OCI-LY7 (cell line): ENCODE measurements at regions not wholly inside any gene's neighbourhood (a gene's known extent, or its start where the extent isn't known, plus 50 kb on each side); places are given as distances from the start of the nearest gene placed in this dataset.

Experiments
- BruUV-seq: library from RNA; stranded (reverse); fragments of 400-500 nt; replicated peaks from 2 replicates; lab custom pipeline; 2021; lab: Mats Ljungman, UMichigan
- CTCF ChIA-PET: fragments of 300-600 bp; sonication (Branson Sonifier 250); formaldehyde crosslinking; loops from one replicate; lab custom pipeline; 2022; ENCODE audit warnings: antibody characterized with exemption; ENCODE audit not compliant: unreplicated experiment; lab: Charles Lee
- POLR2A ChIA-PET: fragments of 300-600 bp; sonication (Branson Sonifier 250); formaldehyde crosslinking; loops from one replicate; lab custom pipeline; 2022; ENCODE audit warnings: antibody characterized with exemption; lab: Charles Lee
- DNase-seq: peaks from one replicate; pipeline ENCODE4 v3.0.0-alpha.2; 2015; ENCODE audit warnings: low spot score
- H2AFZ ChIP-seq: fragments of 200-600 bp; sonication (generic), shearing (Covaris generic); 2 replicates; pipeline ENCODE4 v1.6.1; 2014; ENCODE audit warnings: mild to moderate bottlenecking, antibody characterized with exemption, low read length, moderate library complexity
- H3K27ac ChIP-seq: fragments of 200-600 bp; sonication (generic); 2 replicates; pipeline ENCODE4 v1.5.1; 2014; ENCODE audit warnings: mixed run types, low read depth, mild to moderate bottlenecking, moderate library complexity, low read length, inconsistent platforms; ENCODE audit not compliant: poor library complexity, severe bottlenecking
- H3K36me3 ChIP-seq: fragments of 200-600 bp; sonication (generic); 2 replicates; pipeline ENCODE4 v1.6.1; 2014; ENCODE audit warnings: mild to moderate bottlenecking, antibody characterized with exemption, low read length, moderate library complexity, mixed read lengths; ENCODE audit not compliant: insufficient read depth
- H3K4me1 ChIP-seq: fragments of 200-600 bp; sonication (generic); 2 replicates; pipeline ENCODE4 v1.5.1; 2014; ENCODE audit warnings: mild to moderate bottlenecking, low read length; ENCODE audit not compliant: insufficient read depth, poor library complexity, severe bottlenecking
- H3K4me2 ChIP-seq: fragments of 200-600 bp; sonication (generic); 2 replicates; pipeline ENCODE4 v1.6.1; 2014; ENCODE audit warnings: mild to moderate bottlenecking, low read length
- H3K4me3 ChIP-seq: fragments of 200-600 bp; sonication (generic); 2 replicates; pipeline ENCODE4 v1.5.1; 2014; ENCODE audit warnings: mild to moderate bottlenecking, low read depth, low read length; ENCODE audit not compliant: poor library complexity, severe bottlenecking
- H3K79me2 ChIP-seq: fragments of 200-600 bp; sonication (generic); 2 replicates; pipeline ENCODE4 v1.6.1; 2016; ENCODE audit warnings: low read depth, mild to moderate bottlenecking, low read length, moderate library complexity, mixed read lengths; ENCODE audit not compliant: insufficient read depth
- H3K9me2 ChIP-seq: fragments of 200-600 bp; sonication (generic); 2 replicates; pipeline ENCODE4 v1.6.1; 2016; ENCODE audit warnings: mild to moderate bottlenecking, low read length, mixed read lengths; ENCODE audit not compliant: insufficient read depth
- H3K9me3 ChIP-seq: fragments of 200-600 bp; sonication (generic); 2 replicates; pipeline ENCODE4 v1.6.1; 2014; ENCODE audit warnings: mild to moderate bottlenecking, mixed run types, low read length, mixed read lengths
- H4K20me1 ChIP-seq: fragments of 200-600 bp; sonication (generic); 2 replicates; pipeline ENCODE4 v1.6.1; 2014; ENCODE audit warnings: mild to moderate bottlenecking, antibody characterized with exemption, low read length, moderate library complexity, mixed read lengths; ENCODE audit not compliant: insufficient read depth
- CTCF ChIP-seq: fragments of 200-600 bp; sonication (generic); conservative IDR thresholded peaks from 2 replicates; pipeline ENCODE4 v1.5.1; 2014; ENCODE audit warnings: mild to moderate bottlenecking, antibody characterized with exemption, low read length, moderate library complexity, mixed read lengths
- EZH2phosphoT487 ChIP-seq: fragments of 200-600 bp; sonication (generic); IDR thresholded peaks from 2 replicates; pipeline ENCODE4 v1.6.1; 2018; ENCODE audit warnings: low read depth, borderline replicate concordance, mild to moderate bottlenecking, mixed run types, antibody characterized with exemption, low read length, moderate library complexity, mixed read lengths
- intact Hi-C: fragments of 100-400 bp; cut with micrococcal nuclease; formaldehyde crosslinking; loops from one replicate; pipeline ENCODE4 v1.10.0; 2022; ENCODE audit not compliant: unreplicated experiment

GRCh38 chr2:6326958-6327357 lies 538.7 kb downstream of the CMPK2 start:
- CTCF ChIA-PET = no interaction called here
- Histone ChIP-seq H3K27ac (no peak overlapping the region), H3K36me3 (no peaks in the 10 kb centered on the region; the same call in 1 of the 2 replicates), H3K4me2 (no peak overlapping the region), H3K4me3 (no peak overlapping the region), H2AFZ (no peak overlapping the region), H3K9me2 (no peaks in the 10 kb centered on the region), H3K79me2 (no peaks in the 10 kb centered on the region), H4K20me1 (no peaks in the 10 kb centered on the region), H3K9me3 (peaks cover 5% of the 10 kb centered on the region; the same call in 1 of the 2 replicates), H3K4me1 (no peaks in the 10 kb centered on the region)
- BruUV-seq = no TSS peak
- DNase-seq = no peak
- POLR2A ChIA-PET = no interaction called here
- TF ChIP-seq CTCF = no peak
- no peak for TF ChIP-seq EZH2phosphoT487
- intact Hi-C loops = no loop called here

DNA sequence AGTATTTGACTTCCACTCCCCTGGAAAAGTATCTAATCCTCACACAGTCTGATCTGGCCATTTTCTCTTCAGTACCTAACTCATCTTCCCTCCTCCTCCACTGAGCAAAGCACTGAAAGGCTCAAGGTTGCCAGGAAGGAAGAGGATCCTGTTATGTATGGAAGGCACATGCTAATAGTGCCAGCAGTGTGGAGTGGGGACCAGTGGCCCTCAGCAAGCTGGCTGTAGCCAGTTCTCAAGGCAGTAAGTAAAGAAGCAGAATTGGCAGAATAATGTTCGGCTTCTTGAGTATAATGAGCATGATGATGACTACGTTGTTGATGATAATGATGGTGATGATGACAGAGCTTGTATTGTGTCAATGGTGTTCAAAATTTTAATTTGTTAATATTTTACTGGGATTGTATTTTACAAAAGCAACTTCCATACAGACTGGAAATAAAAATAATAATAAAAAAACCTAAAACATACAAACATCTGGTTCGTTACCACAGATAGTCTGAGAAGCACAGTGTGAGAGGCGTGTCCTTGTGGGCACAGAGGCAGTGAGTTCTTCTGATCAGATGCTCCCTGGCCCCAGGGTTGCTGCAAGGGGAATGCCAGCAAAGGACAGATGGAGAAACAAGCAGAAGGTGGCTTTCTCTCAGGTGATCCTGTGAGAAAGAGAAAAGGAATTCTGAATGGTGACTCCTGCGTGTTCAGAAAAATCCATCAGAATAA lies 528.8 kb downstream of the CMPK2 start:
- POLR2A ChIA-PET = interaction anchor here (1.1 to 11.3 kb wide), 3 partner anchors 14 to 26 kb away, joined by 3 to 285 read pairs (median 7); no protein-coding TSS in a partner anchor
- intact Hi-C loops = no loop called here
- peaks cover 7% of the 10 kb centered on the region; the same call in 1 of the 2 replicates for H3K9me3 ChIP-seq
- H3K79me2 ChIP-seq = peaks cover 41% of the 10 kb centered on the region
- BruUV-seq = no TSS peak
- no peaks in the 10 kb centered on the region for H3K9me2 ChIP-seq
- peak overlapping the region; percentile 72 for H3K4me2 ChIP-seq
- peak overlapping the region; percentile 70 for H3K4me3 ChIP-seq
- CTCF ChIA-PET = no interaction called here
- no peak for TF ChIP-seq CTCF
- no peak for TF ChIP-seq EZH2phosphoT487
- peak overlapping the region; percentile 98 for H3K27ac ChIP-seq
- H4K20me1 ChIP-seq = no peaks in the 10 kb centered on the region
- no peak for DNase-seq
- H3K36me3 ChIP-seq = peaks cover 64% of the 10 kb centered on the region
- no peak overlapping the region for H2AFZ ChIP-seq
- H3K4me1 ChIP-seq = peaks cover 58% of the 10 kb centered on the region

DNA sequence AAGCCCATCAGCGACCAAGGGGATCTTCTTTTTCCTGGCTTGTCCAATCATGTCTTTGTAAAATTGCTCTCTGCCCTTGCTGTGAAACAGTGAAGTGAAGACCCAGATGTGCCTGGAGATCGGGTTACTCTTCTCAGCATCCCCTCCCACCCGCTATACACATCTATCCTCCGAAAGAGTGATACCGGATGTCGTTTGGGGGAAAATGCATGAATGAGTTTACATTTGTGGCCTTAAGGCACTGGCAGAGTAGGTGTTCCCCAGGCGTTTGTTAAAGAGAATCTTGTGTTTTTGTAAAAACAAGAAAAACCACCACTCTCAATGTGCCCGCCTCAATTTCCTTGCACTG lies 528.3 kb downstream of the CMPK2 start:
- peak overlapping the region; percentile 70 for H3K4me3 ChIP-seq

More for the DNA sequence above, 528.3 kb downstream of the CMPK2 start:
- peak; percentile 86 for DNase-seq
- Histone ChIP-seq H3K4me2 (peak overlapping the region; percentile 72), H3K79me2 (peaks cover 45% of the 10 kb centered on the region), H3K4me1 (peaks cover 63% of the 10 kb centered on the region), H2AFZ (peak overlapping the region; percentile 44; the same call in 1 of the 2 replicates), H3K36me3 (peaks cover 64% of the 10 kb centered on the region), H4K20me1 (no peaks in the 10 kb centered on the region), H3K27ac (peak overlapping the region; percentile 98), H3K9me2 (no peaks in the 10 kb centered on the region), H3K9me3 (peaks cover 7% of the 10 kb centered on the region; the same call in 1 of the 2 replicates)
- no TSS peak for BruUV-seq
- POLR2A ChIA-PET = interaction anchor here (2.1 to 11.3 kb wide), 3 partner anchors 15 to 27 kb away, joined by 7 to 285 read pairs (median 95); no protein-coding TSS in a partner anchor
- TF ChIP-seq EZH2phosphoT487 = no peak
- no peak for TF ChIP-seq CTCF
- CTCF ChIA-PET = no interaction called here
- intact Hi-C loops = no loop called here
